SK-N-SH (cell line): ENCODE measurements at regions not wholly inside any gene's neighbourhood (a gene's known extent, or its start where the extent isn't known, plus 50 kb on each side); places are given as distances from the start of the nearest gene placed in this dataset.

Experiments
- CTCF ChIA-PET: fragments of 300-600, 350-600 bp; formaldehyde crosslinking; extraction: SDS; loops from one replicate; lab custom pipeline; 2021; lab: Yijun Ruan, JAX
- POLR2A ChIA-PET: fragments of 350-600 bp; sonication (Branson Sonifier 250); formaldehyde crosslinking; extraction: SDS; loops from one replicate; lab custom pipeline; 2020; ENCODE audit warnings: antibody characterized with exemption, inconsistent platforms; lab: Yijun Ruan, JAX
- DNase-seq: peaks from one replicate; pipeline ENCODE4 v3.0.0; 2012
- H2AFZ ChIP-seq: fragments of 200-600 bp; sonication (generic); 2 replicates; pipeline ENCODE4 v1.8.1; 2016; ENCODE audit warnings: antibody characterized with exemption, mild to moderate bottlenecking, low read depth
- H3F3A ChIP-seq: fragments of 200-600 bp; sonication (generic); replicated peaks from 2 replicates; pipeline ENCODE3; 2016; ENCODE audit warnings: antibody characterized with exemption, mild to moderate bottlenecking; ENCODE audit not compliant: insufficient read depth
- H3K27ac ChIP-seq, 2 experiments: fragments of 200-500 bp in 1 of 2; fragments of 200-600 bp in 1 of 2; sonication (Bioruptor generic) in 1 of 2; sonication (generic), shearing (Covaris generic) in 1 of 2; 2 replicates each; pipeline versions ENCODE4 v1.5.1 to v1.6.1; 2014 to 2016; ENCODE audit warnings: low read depth in 2 of 2, inconsistent platforms in 1 of 2, low read length in 1 of 2, mild to moderate bottlenecking in 1 of 2, mixed read lengths in 1 of 2
- H3K27me3 ChIP-seq: fragments of 200-600 bp; sonication (generic), shearing (Covaris generic); 2 replicates; pipeline ENCODE4 v1.6.1; 2016; ENCODE audit warnings: mixed run types; ENCODE audit not compliant: insufficient read depth
- H3K36me3 ChIP-seq, 2 experiments: fragments of 200-500 bp in 1 of 2; fragments of 200-600 bp in 1 of 2; sonication (Bioruptor generic) in 1 of 2; sonication (generic) in 1 of 2; replicated peaks in 1 of 2; 2 replicates each; pipeline versions ENCODE3 to v1.5.1; 2014 to 2016; ENCODE audit warnings: low read length in 1 of 2, mild to moderate bottlenecking in 1 of 2; ENCODE audit not compliant: insufficient read depth in 2 of 2, control insufficient read depth in 1 of 2
- H3K4me1 ChIP-seq, 2 experiments: fragments of 200-500 bp in 1 of 2; fragments of 200-600 bp in 1 of 2; sonication (Bioruptor generic) in 1 of 2; sonication (generic), shearing (Covaris generic) in 1 of 2; 2 replicates each; pipeline versions ENCODE4 v1.5.1 to v1.6.1; 2014 to 2016; ENCODE audit warnings: low read depth in 1 of 2, low read length in 1 of 2, mixed run types in 1 of 2; ENCODE audit not compliant: insufficient read depth in 2 of 2, control insufficient read depth in 1 of 2
- H3K4me2 ChIP-seq: fragments of 200-600 bp; sonication (generic), shearing (Covaris generic); 2 replicates; pipeline ENCODE4 v1.6.1; 2017; ENCODE audit warnings: mixed run types
- H3K4me3 ChIP-seq, 2 experiments: fragments of 200-500 bp in 1 of 2; fragments of 200-600 bp in 1 of 2; sonication (Bioruptor generic) in 1 of 2; sonication (generic), shearing (Covaris generic) in 1 of 2; 2 replicates each; pipeline versions ENCODE4 v1.5.1 to v1.8.1; 2014 to 2016; ENCODE audit warnings: low read depth in 2 of 2, inconsistent platforms in 1 of 2, low read length in 1 of 2, mild to moderate bottlenecking in 1 of 2, mixed read lengths in 1 of 2, moderate library complexity in 1 of 2
- H3K79me2 ChIP-seq: fragments of 200-600 bp; sonication (generic); 2 replicates; pipeline ENCODE4 v1.8.1; 2017; ENCODE audit warnings: mild to moderate bottlenecking; ENCODE audit not compliant: insufficient read depth
- H3K9ac ChIP-seq: fragments of 200-600 bp; sonication (generic); 2 replicates; pipeline ENCODE4 v1.6.1; 2017; ENCODE audit warnings: mixed run types
- H3K9me2 ChIP-seq: fragments of 200-600 bp; sonication (generic); 2 replicates; pipeline ENCODE4 v1.6.1; 2017; ENCODE audit warnings: mixed run types
- H3K9me3 ChIP-seq: fragments of 200-600 bp; sonication (generic); 2 replicates; pipeline ENCODE4 v1.6.1; 2017; ENCODE audit warnings: mixed run types, mild to moderate bottlenecking, moderate library complexity
- H4K20me1 ChIP-seq: fragments of 200-600 bp; sonication (generic); 2 replicates; pipeline ENCODE4 v1.6.1; 2017; ENCODE audit warnings: mild to moderate bottlenecking, mixed run types; ENCODE audit not compliant: insufficient read depth
- CHD2 ChIP-seq: fragments of 150-350 bp; IDR thresholded peaks from 2 replicates; pipeline ENCODE4 v1.6.1; 2018; ENCODE audit warnings: low read length; ENCODE audit not compliant: partially characterized antibody
- FOXJ3 ChIP-seq: sonication (generic); formaldehyde crosslinking; IDR thresholded peaks from 2 replicates; pipeline ENCODE4 v1.5.1; 2020; ENCODE audit warnings: mild to moderate bottlenecking, missing genetic modification reagents
- JUND ChIP-seq: IDR thresholded peaks from 2 replicates; pipeline ENCODE4 v1.4.0; 2012
- NFIC ChIP-seq: IDR thresholded peaks from 2 replicates; pipeline ENCODE4 v1.4.0; 2012; ENCODE audit warnings: borderline replicate concordance
- NRF1 ChIP-seq: IDR thresholded peaks from 2 replicates; pipeline ENCODE4 v1.6.1; 2012; ENCODE audit warnings: low read depth, mild to moderate bottlenecking, low read length
- POLR2AphosphoS5 ChIP-seq: IDR thresholded peaks from 2 replicates; pipeline ENCODE4 v1.6.1; 2012; ENCODE audit warnings: low read depth, low read length
- RCOR1 ChIP-seq: fragments of 150-350 bp; IDR thresholded peaks from 2 replicates; pipeline ENCODE4 v1.6.1; 2017; ENCODE audit warnings: antibody characterized with exemption, low read length
- RFX5 ChIP-seq: IDR thresholded peaks from 2 replicates; pipeline ENCODE4 v1.6.1; 2012; ENCODE audit warnings: mild to moderate bottlenecking, improper control_type of control experiment, low read length
- RXRA ChIP-seq: IDR thresholded peaks from 2 replicates; pipeline ENCODE4 v1.4.0; 2012; ENCODE audit warnings: low read depth, mild to moderate bottlenecking, borderline replicate concordance
- SIN3A ChIP-seq: IDR thresholded peaks from 2 replicates; pipeline ENCODE4 v1.6.1; 2012; ENCODE audit warnings: low read depth, mild to moderate bottlenecking, low read length, moderate library complexity, borderline replicate concordance
- SMC3 ChIP-seq: IDR thresholded peaks from 2 replicates; pipeline ENCODE4 v1.6.1; 2012; ENCODE audit warnings: low read depth, low read length, improper control_type of control experiment
- TCF12 ChIP-seq: IDR thresholded peaks from 2 replicates; pipeline ENCODE4 v1.4.0; 2012
- TEAD4 ChIP-seq: IDR thresholded peaks from 2 replicates; pipeline ENCODE4 v1.4.0; 2012; ENCODE audit warnings: mild to moderate bottlenecking, borderline replicate concordance; ENCODE audit not compliant: insufficient read depth
- YY1 ChIP-seq: IDR thresholded peaks from 2 replicates; pipeline ENCODE4 v1.4.0; 2012; ENCODE audit warnings: low read depth, mild to moderate bottlenecking
- WGBS: methylation state at CpG from one replicate; pipeline ENCODE4 v1.1.6; 2017; ENCODE audit warnings: low lambda C conversion rate; 5-methylcytosine and 5-hydroxymethylcytosine counted together
- TF ChIP-seq, protein P1 (sequence below): fragments of 150-350 bp; IDR thresholded peaks from 2 replicates; pipeline ENCODE4 v1.6.1; 2017; ENCODE audit warnings: antibody characterized with exemption, low read length, low read depth, borderline replicate concordance
- TF ChIP-seq, protein P2 (sequence below): fragments of 200-600 bp; sonication (generic); IDR thresholded peaks from 2 replicates; pipeline ENCODE4 v1.6.1; 2017; ENCODE audit warnings: antibody characterized with exemption, mild to moderate bottlenecking, moderate library complexity
- TF ChIP-seq, protein P3 (sequence below): IDR thresholded peaks from 2 replicates; pipeline ENCODE4 v1.4.0; 2012; ENCODE audit warnings: low read depth
- TF ChIP-seq, protein P4 (sequence below): IDR thresholded peaks from 2 replicates; pipeline ENCODE4 v1.4.0; 2012; ENCODE audit warnings: low read depth, borderline replicate concordance
- TF ChIP-seq, protein P5 (sequence below): IDR thresholded peaks from 2 replicates; pipeline ENCODE4 v1.6.1; 2012; ENCODE audit warnings: mild to moderate bottlenecking, low read depth, low read length, moderate library complexity

DNA sequence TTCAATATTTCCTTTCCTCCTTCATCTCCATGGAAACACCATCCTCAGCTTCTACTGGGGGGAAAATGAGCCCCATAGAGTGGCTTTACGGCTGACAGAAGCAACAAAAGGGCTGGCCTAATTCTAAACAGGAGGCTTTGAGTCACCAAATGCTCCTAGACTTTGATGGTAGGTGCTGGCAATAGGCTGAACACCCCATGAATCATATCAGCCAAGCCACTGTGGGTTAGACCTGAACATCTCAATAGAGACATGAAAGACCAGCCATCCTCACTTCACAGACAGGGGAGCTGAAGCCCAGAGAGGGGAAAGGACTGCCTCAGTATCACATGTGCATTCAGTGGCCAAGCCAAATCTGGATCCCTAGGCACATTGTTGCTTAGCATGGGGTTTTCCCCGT, 107.6 kb downstream of the AMER1 start:
- 0% methylated on average over 2 of the region's 2 CpGs for WGBS
- Histone ChIP-seq H3K4me1 (no peaks in the 10 kb centered on the region), H3K27me3 (no peaks in the 10 kb centered on the region), H3K4me2 (no peak overlapping the region), H3F3A (no peaks in the 10 kb centered on the region), H3K36me3 (no peaks in the 10 kb centered on the region), H3K79me2 (no peaks in the 10 kb centered on the region), H2AFZ (no peak overlapping the region), H4K20me1 (no peaks in the 10 kb centered on the region), H3K4me3 (no peak overlapping the region), H3K27ac (no peak overlapping the region), H3K9me3 (no peaks in the 10 kb centered on the region), H3K9ac (no peak overlapping the region), H3K9me2 (no peaks in the 10 kb centered on the region)
- DNase-seq, result no peak
- ChIA-PET POLR2A (no interaction called here), CTCF (no interaction called here)
- TF ChIP-seq RCOR1 (no peak), RFX5 (no peak), CHD2 (no peak), SMC3 (no peak), JUND (no peak), TCF12 (no peak), RXRA (no peak), YY1 (no peak), SIN3A (no peak), NFIC (no peak), TEAD4 (no peak), NRF1 (no peak), POLR2AphosphoS5 (no peak), FOXJ3 (CRISPR knock-in tag) (no peak)
- TF ChIP-seq, protein P1, sequence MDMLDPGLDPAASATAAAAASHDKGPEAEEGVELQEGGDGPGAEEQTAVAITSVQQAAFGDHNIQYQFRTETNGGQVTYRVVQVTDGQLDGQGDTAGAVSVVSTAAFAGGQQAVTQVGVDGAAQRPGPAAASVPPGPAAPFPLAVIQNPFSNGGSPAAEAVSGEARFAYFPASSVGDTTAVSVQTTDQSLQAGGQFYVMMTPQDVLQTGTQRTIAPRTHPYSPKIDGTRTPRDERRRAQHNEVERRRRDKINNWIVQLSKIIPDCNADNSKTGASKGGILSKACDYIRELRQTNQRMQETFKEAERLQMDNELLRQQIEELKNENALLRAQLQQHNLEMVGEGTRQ, result no peak
- TF ChIP-seq, protein P2, sequence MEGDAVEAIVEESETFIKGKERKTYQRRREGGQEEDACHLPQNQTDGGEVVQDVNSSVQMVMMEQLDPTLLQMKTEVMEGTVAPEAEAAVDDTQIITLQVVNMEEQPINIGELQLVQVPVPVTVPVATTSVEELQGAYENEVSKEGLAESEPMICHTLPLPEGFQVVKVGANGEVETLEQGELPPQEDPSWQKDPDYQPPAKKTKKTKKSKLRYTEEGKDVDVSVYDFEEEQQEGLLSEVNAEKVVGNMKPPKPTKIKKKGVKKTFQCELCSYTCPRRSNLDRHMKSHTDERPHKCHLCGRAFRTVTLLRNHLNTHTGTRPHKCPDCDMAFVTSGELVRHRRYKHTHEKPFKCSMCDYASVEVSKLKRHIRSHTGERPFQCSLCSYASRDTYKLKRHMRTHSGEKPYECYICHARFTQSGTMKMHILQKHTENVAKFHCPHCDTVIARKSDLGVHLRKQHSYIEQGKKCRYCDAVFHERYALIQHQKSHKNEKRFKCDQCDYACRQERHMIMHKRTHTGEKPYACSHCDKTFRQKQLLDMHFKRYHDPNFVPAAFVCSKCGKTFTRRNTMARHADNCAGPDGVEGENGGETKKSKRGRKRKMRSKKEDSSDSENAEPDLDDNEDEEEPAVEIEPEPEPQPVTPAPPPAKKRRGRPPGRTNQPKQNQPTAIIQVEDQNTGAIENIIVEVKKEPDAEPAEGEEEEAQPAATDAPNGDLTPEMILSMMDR, result no peak
- TF ChIP-seq, protein P3, sequence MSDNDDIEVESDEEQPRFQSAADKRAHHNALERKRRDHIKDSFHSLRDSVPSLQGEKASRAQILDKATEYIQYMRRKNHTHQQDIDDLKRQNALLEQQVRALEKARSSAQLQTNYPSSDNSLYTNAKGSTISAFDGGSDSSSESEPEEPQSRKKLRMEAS, result no peak
- TF ChIP-seq, protein P4, sequence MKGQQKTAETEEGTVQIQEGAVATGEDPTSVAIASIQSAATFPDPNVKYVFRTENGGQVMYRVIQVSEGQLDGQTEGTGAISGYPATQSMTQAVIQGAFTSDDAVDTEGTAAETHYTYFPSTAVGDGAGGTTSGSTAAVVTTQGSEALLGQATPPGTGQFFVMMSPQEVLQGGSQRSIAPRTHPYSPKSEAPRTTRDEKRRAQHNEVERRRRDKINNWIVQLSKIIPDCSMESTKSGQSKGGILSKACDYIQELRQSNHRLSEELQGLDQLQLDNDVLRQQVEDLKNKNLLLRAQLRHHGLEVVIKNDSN, result no peak
- TF ChIP-seq, protein P5, sequence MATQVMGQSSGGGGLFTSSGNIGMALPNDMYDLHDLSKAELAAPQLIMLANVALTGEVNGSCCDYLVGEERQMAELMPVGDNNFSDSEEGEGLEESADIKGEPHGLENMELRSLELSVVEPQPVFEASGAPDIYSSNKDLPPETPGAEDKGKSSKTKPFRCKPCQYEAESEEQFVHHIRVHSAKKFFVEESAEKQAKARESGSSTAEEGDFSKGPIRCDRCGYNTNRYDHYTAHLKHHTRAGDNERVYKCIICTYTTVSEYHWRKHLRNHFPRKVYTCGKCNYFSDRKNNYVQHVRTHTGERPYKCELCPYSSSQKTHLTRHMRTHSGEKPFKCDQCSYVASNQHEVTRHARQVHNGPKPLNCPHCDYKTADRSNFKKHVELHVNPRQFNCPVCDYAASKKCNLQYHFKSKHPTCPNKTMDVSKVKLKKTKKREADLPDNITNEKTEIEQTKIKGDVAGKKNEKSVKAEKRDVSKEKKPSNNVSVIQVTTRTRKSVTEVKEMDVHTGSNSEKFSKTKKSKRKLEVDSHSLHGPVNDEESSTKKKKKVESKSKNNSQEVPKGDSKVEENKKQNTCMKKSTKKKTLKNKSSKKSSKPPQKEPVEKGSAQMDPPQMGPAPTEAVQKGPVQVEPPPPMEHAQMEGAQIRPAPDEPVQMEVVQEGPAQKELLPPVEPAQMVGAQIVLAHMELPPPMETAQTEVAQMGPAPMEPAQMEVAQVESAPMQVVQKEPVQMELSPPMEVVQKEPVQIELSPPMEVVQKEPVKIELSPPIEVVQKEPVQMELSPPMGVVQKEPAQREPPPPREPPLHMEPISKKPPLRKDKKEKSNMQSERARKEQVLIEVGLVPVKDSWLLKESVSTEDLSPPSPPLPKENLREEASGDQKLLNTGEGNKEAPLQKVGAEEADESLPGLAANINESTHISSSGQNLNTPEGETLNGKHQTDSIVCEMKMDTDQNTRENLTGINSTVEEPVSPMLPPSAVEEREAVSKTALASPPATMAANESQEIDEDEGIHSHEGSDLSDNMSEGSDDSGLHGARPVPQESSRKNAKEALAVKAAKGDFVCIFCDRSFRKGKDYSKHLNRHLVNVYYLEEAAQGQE, result no peak
